A549 (cell line): ENCODE measurements at regions not wholly inside any gene's neighbourhood (a gene's known extent, or its start where the extent isn't known, plus 50 kb on each side); places are given as distances from the start of the nearest gene placed in this dataset.

Source experiments
- TF ChIP-seq, protein P1 (sequence below): fragments of >200 bp; sonication (Bioruptor Twin); formaldehyde crosslinking; IDR thresholded peaks from 3 replicates; pipeline ENCODE4 v1.5.1; 2016
- TF ChIP-seq, protein P2 (sequence below): fragments of 200-600 bp; sonication (generic); IDR thresholded peaks from 2 replicates; pipeline ENCODE4 v1.6.1; 2016; ENCODE audit warnings: antibody characterized with exemption, mild to moderate bottlenecking, moderate library complexity

DNA sequence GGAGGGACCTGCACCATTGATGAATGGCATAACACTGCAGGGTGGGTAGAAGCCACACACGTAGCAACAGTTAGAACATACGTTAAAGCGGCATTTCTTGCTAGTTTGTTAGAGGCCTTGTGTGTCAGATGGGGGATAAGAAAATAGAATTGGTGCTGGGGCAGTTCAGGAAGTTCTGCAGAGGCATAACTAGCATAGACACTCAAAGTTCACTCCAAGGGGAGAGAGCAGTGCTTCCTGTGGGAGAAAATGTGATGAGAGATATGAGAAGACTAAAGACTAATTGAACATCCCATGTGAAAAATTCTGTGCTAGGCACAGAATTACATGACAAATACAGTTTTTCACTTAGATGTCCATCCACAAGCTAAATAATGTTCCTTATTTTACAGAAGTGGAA is 327.1 kb downstream of the ZNF621 start:
- TF ChIP-seq, protein P1, sequence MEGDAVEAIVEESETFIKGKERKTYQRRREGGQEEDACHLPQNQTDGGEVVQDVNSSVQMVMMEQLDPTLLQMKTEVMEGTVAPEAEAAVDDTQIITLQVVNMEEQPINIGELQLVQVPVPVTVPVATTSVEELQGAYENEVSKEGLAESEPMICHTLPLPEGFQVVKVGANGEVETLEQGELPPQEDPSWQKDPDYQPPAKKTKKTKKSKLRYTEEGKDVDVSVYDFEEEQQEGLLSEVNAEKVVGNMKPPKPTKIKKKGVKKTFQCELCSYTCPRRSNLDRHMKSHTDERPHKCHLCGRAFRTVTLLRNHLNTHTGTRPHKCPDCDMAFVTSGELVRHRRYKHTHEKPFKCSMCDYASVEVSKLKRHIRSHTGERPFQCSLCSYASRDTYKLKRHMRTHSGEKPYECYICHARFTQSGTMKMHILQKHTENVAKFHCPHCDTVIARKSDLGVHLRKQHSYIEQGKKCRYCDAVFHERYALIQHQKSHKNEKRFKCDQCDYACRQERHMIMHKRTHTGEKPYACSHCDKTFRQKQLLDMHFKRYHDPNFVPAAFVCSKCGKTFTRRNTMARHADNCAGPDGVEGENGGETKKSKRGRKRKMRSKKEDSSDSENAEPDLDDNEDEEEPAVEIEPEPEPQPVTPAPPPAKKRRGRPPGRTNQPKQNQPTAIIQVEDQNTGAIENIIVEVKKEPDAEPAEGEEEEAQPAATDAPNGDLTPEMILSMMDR = no peak
- TF ChIP-seq, protein P2, sequence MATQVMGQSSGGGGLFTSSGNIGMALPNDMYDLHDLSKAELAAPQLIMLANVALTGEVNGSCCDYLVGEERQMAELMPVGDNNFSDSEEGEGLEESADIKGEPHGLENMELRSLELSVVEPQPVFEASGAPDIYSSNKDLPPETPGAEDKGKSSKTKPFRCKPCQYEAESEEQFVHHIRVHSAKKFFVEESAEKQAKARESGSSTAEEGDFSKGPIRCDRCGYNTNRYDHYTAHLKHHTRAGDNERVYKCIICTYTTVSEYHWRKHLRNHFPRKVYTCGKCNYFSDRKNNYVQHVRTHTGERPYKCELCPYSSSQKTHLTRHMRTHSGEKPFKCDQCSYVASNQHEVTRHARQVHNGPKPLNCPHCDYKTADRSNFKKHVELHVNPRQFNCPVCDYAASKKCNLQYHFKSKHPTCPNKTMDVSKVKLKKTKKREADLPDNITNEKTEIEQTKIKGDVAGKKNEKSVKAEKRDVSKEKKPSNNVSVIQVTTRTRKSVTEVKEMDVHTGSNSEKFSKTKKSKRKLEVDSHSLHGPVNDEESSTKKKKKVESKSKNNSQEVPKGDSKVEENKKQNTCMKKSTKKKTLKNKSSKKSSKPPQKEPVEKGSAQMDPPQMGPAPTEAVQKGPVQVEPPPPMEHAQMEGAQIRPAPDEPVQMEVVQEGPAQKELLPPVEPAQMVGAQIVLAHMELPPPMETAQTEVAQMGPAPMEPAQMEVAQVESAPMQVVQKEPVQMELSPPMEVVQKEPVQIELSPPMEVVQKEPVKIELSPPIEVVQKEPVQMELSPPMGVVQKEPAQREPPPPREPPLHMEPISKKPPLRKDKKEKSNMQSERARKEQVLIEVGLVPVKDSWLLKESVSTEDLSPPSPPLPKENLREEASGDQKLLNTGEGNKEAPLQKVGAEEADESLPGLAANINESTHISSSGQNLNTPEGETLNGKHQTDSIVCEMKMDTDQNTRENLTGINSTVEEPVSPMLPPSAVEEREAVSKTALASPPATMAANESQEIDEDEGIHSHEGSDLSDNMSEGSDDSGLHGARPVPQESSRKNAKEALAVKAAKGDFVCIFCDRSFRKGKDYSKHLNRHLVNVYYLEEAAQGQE = no peak
